Suprapubic skin (tissue), 4 donors: ENCODE measurements at regions not wholly inside any gene's neighbourhood (a gene's known extent, or its start where the extent isn't known, plus 50 kb on each side); places are given as distances from the start of the nearest gene placed in this dataset.

Source experiments
- DNase-seq, 2 donors: peaks; one replicate each; pipeline ENCODE4 v3.0.0-alpha.2; 2019; ENCODE audit warnings: low spot score in 2 of 2
- H3K27ac ChIP-seq: fragments of 200-600 bp; sonication (generic); one replicate; pipeline ENCODE4 v1.5.1; 2019
- H3K27me3 ChIP-seq: fragments of 200-600 bp; sonication (generic); one replicate; pipeline ENCODE4 v1.5.1; 2019
- H3K36me3 ChIP-seq: fragments of 200-600 bp; sonication (generic); one replicate; pipeline ENCODE4 v1.5.1; 2019
- H3K4me1 ChIP-seq: fragments of 200-600 bp; sonication (generic); one replicate; pipeline ENCODE4 v1.5.1; 2019
- H3K4me3 ChIP-seq: fragments of 200-600 bp; sonication (generic); one replicate; pipeline ENCODE4 v1.5.1; 2019; ENCODE audit warnings: mild to moderate bottlenecking
- H3K9me3 ChIP-seq: fragments of 200-600 bp; sonication (generic); one replicate; pipeline ENCODE4 v1.5.1; 2019
- EP300 ChIP-seq: sonication (generic); formaldehyde crosslinking; IDR thresholded peaks from one replicate; pipeline ENCODE4 v1.6.1; 2017; ENCODE audit warnings: antibody characterized with exemption
- POLR2A ChIP-seq, 2 donors: fragments of 450-650 bp; IDR thresholded peaks; one replicate each; pipeline ENCODE4 v1.6.1; 2017; ENCODE audit warnings: antibody characterized with exemption in 2 of 2, mild to moderate bottlenecking in 2 of 2, moderate library complexity in 2 of 2
- POLR2AphosphoS5 ChIP-seq, 3 donors: sonication (generic); formaldehyde crosslinking; IDR thresholded peaks; one replicate each; pipeline ENCODE4 v1.6.1; 2017; ENCODE audit warnings: antibody characterized with exemption in 3 of 3
- WGBS: methylation state at CpG from one replicate; pipeline ENCODE4 v1.1.5; 2018; 5-methylcytosine and 5-hydroxymethylcytosine counted together
- TF ChIP-seq, protein P1 (sequence below), 2 donors: fragments of 200-600 bp in 1 of 2; fragments of 450-650 bp in 1 of 2; sonication (generic) in 1 of 2; IDR thresholded peaks; one replicate each; pipeline ENCODE4 v1.5.1; 2016 to 2019; ENCODE audit warnings: antibody characterized with exemption in 2 of 2, mild to moderate bottlenecking in 1 of 2, moderate library complexity in 1 of 2

DNA sequence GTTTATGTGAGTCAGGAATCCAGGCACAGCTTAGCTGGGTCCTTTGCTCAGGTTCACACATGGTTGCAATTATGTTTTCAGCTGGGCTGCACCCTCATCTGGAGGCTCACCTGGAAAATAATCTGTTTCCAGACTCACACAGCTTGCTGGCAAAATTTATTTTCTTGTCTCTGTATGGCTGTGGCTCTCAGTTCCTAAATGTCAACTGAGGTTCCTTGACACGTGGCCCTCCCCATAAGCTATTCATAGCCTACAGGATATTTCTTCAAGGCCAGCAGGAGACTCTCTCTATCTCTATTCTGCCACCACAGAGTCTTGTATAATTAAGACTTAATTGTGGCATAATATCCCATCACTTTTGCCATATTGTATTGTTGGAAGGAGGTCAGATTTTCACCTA lies 732.0 kb downstream of the CDH18 start:
- no peak overlapping the region for H3K4me3 ChIP-seq
- H3K4me1 ChIP-seq: no peaks in the 10 kb centered on the region
- no peak for TF ChIP-seq POLR2AphosphoS5 (IDR thresholded peaks at IDR 0.05)
- TF ChIP-seq, protein P1, sequence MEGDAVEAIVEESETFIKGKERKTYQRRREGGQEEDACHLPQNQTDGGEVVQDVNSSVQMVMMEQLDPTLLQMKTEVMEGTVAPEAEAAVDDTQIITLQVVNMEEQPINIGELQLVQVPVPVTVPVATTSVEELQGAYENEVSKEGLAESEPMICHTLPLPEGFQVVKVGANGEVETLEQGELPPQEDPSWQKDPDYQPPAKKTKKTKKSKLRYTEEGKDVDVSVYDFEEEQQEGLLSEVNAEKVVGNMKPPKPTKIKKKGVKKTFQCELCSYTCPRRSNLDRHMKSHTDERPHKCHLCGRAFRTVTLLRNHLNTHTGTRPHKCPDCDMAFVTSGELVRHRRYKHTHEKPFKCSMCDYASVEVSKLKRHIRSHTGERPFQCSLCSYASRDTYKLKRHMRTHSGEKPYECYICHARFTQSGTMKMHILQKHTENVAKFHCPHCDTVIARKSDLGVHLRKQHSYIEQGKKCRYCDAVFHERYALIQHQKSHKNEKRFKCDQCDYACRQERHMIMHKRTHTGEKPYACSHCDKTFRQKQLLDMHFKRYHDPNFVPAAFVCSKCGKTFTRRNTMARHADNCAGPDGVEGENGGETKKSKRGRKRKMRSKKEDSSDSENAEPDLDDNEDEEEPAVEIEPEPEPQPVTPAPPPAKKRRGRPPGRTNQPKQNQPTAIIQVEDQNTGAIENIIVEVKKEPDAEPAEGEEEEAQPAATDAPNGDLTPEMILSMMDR (IDR thresholded peaks at IDR 0.05): no peak
- TF ChIP-seq POLR2A (IDR thresholded peaks at IDR 0.05): no peak
- TF ChIP-seq EP300: no peak
- no peaks in the 10 kb centered on the region for H3K27me3 ChIP-seq
- H3K36me3 ChIP-seq: no peaks in the 10 kb centered on the region
- no peak for DNase-seq
- 50% methylated on average over 1 of the region's 1 CpG for WGBS
- no peak overlapping the region for H3K27ac ChIP-seq
- H3K9me3 ChIP-seq: no peaks in the 10 kb centered on the region

- no peak overlapping the region for H3K4me3 ChIP-seq
- no peaks in the 10 kb centered on the region for H3K4me1 ChIP-seq
- no peaks in the 10 kb centered on the region for H3K36me3 ChIP-seq
- H3K27ac ChIP-seq: no peak overlapping the region
- H3K27me3 ChIP-seq: no peaks in the 10 kb centered on the region
- TF ChIP-seq EP300 (no peak), POLR2A (IDR thresholded peaks at IDR 0.05) (no peak), POLR2AphosphoS5 (IDR thresholded peaks at IDR 0.05) (no peak)
- TF ChIP-seq, protein P1 (IDR thresholded peaks at IDR 0.05): no peak
- no peak for DNase-seq
- no peaks in the 10 kb centered on the region for H3K9me3 ChIP-seq
These were observed 729.3 kb downstream of the CDH18 start for GRCh38 chr5:19258686-19259085.

- H3K36me3 ChIP-seq: no peaks in the 10 kb centered on the region
These were observed 726.1 kb downstream of the CDH18 start for GRCh38 chr5:19261879-19262278.

DNA sequence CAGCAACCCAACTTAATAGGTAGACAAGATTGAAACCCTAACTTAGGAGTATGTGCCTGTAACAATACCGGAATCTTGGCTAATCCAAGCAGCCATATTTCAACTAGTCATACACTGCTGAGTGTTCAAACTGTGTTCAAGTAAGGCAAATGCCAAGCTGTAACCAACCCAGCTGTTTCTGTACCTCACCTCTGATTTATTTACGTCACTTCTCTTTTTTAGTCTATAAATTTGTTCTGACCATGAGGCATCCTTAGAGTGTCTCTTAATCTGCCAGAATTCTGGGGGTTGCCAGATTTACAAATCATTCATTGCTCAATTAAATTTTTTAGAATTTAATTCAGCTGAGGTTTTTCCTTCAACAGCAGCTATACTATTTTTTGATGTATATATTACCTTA lies 723.2 kb downstream of the CDH18 start:
- Histone ChIP-seq H3K9me3 (no peaks in the 10 kb centered on the region), H3K27ac (no peak overlapping the region), H3K4me3 (no peak overlapping the region), H3K4me1 (no peaks in the 10 kb centered on the region), H3K27me3 (no peaks in the 10 kb centered on the region), H3K36me3 (no peaks in the 10 kb centered on the region)
- 85% methylated on average over 2 of the region's 2 CpGs for WGBS
- no peak for DNase-seq
- TF ChIP-seq EP300 (no peak), POLR2AphosphoS5 (IDR thresholded peaks at IDR 0.05) (no peak), POLR2A (IDR thresholded peaks at IDR 0.05) (no peak)
- TF ChIP-seq, protein P1 (IDR thresholded peaks at IDR 0.05): no peak

More at GRCh38 chr5:19261879-19262278, 726.1 kb downstream of the CDH18 start:
- Histone ChIP-seq H3K4me1 (no peaks in the 10 kb centered on the region), H3K4me3 (no peak overlapping the region), H3K27ac (no peak overlapping the region), H3K27me3 (no peaks in the 10 kb centered on the region), H3K9me3 (no peaks in the 10 kb centered on the region)
- DNase-seq: no peak
- over 99% methylated on average over 4 of the region's 4 CpGs for WGBS
- no peak for TF ChIP-seq EP300
- no peak for TF ChIP-seq POLR2AphosphoS5 (IDR thresholded peaks at IDR 0.05)
- no peak for TF ChIP-seq POLR2A (IDR thresholded peaks at IDR 0.05)
- TF ChIP-seq, protein P1 (IDR thresholded peaks at IDR 0.05): no peak

- H3K4me3 ChIP-seq: no peak overlapping the region
- no peaks in the 10 kb centered on the region for H3K4me1 ChIP-seq
- WGBS: 76% methylated on average over 4 of the region's 4 CpGs
- TF ChIP-seq POLR2A (IDR thresholded peaks at IDR 0.05) (no peak), POLR2AphosphoS5 (IDR thresholded peaks at IDR 0.05) (no peak), EP300 (no peak)
- TF ChIP-seq, protein P1 (IDR thresholded peaks at IDR 0.05): no peak
- H3K27me3 ChIP-seq: no peaks in the 10 kb centered on the region
- no peaks in the 10 kb centered on the region for H3K9me3 ChIP-seq
- H3K27ac ChIP-seq: no peak overlapping the region
- DNase-seq: no peak
- H3K36me3 ChIP-seq: no peaks in the 10 kb centered on the region
These were observed 721.2 kb downstream of the CDH18 start for GRCh38 chr5:19266791-19267190.
